Heart left ventricle (tissue), 13 donors: ENCODE measurements at regions not wholly inside any gene's neighbourhood (a gene's known extent, or its start where the extent isn't known, plus 50 kb on each side); places are given as distances from the start of the nearest gene placed in this dataset.

Experiments used
- POLR2A ChIP-seq, 2 donors: fragments of 450-650 bp; IDR thresholded peaks; one replicate each; pipeline ENCODE4 v1.6.1; 2017; ENCODE audit warnings: antibody characterized with exemption in 2 of 2, mild to moderate bottlenecking in 2 of 2, moderate library complexity in 2 of 2
- TF ChIP-seq, protein P1 (sequence below), 12 donors: fragments of 200-600 bp; sonication (generic) in 4 of 12; IDR thresholded peaks; one replicate each; pipeline versions ENCODE4 v1.5.0 to v1.8.0; 2018 to 2022; ENCODE audit warnings: antibody characterized with exemption in 12 of 12, mild to moderate bottlenecking in 5 of 12
- donor health status: ischemic (EF 13 %, LVEDD 7.1; RV severe dilation, severe dysfunction).
- donor health status: DM: no; HTN: yes; CAD: no.
- donor health status: DM: no; HTN: no; CAD: no.
- donor health status: ischemic (EF 25% LVEDD 6.9; RV normal size, moderate dysfunction).
- donor health status: ischemic (EF 25% LVEDD 5.7; RV mildly dilated, moderate dysfunction).
- donor health status: ischemic (EF 35%, LVEDD 5.7; RV mildly dilated, moderate dysfunction).
- donor health status: nonischemic (EF 11% LVEDD 7.7; RV severe dilation, severe dysfunction).
- donor health status: DM: yes; HTN: yes; CAD: no.
- donor health status: PGD.
- donor health status: ischemic (EF 29% LVEDD 5.4; RV normal size, mild dysfunction).
- donor health status: nonischemic (EF 23%, LVEDD 6.1; RV moderate dilation, normal function).

DNA sequence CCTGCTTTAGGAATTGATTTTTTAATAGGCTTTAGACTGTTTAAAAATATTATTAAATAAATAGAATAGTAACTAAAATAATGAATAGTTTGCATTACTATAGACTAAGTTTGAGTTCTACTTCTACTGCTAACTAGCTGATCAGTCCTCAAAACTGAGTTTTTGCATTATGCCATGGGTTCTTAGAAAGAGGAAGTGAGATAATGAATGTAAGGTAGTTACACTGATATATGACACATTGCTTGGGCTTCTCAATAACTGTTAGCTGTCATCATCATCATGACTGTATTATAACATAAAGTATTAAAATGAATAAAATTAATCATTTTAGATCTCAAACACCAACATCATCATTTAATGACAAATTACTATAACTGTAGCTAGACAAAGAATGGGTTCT is 949.7 kb downstream of the TRHDE start:
- TF ChIP-seq POLR2A (IDR thresholded peaks at IDR 0.05) = no peak
- TF ChIP-seq, protein P1, sequence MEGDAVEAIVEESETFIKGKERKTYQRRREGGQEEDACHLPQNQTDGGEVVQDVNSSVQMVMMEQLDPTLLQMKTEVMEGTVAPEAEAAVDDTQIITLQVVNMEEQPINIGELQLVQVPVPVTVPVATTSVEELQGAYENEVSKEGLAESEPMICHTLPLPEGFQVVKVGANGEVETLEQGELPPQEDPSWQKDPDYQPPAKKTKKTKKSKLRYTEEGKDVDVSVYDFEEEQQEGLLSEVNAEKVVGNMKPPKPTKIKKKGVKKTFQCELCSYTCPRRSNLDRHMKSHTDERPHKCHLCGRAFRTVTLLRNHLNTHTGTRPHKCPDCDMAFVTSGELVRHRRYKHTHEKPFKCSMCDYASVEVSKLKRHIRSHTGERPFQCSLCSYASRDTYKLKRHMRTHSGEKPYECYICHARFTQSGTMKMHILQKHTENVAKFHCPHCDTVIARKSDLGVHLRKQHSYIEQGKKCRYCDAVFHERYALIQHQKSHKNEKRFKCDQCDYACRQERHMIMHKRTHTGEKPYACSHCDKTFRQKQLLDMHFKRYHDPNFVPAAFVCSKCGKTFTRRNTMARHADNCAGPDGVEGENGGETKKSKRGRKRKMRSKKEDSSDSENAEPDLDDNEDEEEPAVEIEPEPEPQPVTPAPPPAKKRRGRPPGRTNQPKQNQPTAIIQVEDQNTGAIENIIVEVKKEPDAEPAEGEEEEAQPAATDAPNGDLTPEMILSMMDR (IDR thresholded peaks at IDR 0.05) = no peak
